Naive B cell (primary cell): ENCODE measurements at regions not wholly inside any gene's neighbourhood (a gene's known extent, or its start where the extent isn't known, plus 50 kb on each side); places are given as distances from the start of the nearest gene placed in this dataset.
A peak's percentile ranks its signal among the peaks of the same experiment; 100 is the strongest.
"Not testable (repeated sequence)": the region's sequence is repeated elsewhere in the genome, so short reads cannot be mapped to it uniquely, and the experiment has no call there.

ENCODE experiments used
- ATAC-seq, 2 donors: fragments of 150-1000 bp; cut with Tn5 transposase; 2 replicates each; pipeline ENCODE4 v1.10.0; 2021; ENCODE audit warnings: low read depth in 2 of 2, mild to moderate bottlenecking in 2 of 2, moderate library complexity in 2 of 2
- DNase-seq: peaks from one replicate; pipeline ENCODE4 v3.0.0; 2022
- H3K27ac Mint-ChIP-seq, 6 donors: one replicate each; pipeline ENCODE4 v1.8.0; 2020 to 2022; ENCODE audit warnings: mild to moderate bottlenecking in 6 of 6, mixed read lengths in 6 of 6, moderate library complexity in 5 of 6, inconsistent platforms in 2 of 6
- H3K27me3 Mint-ChIP-seq, 3 donors: one replicate each; pipeline ENCODE4 v1.8.0; 2021 to 2022; ENCODE audit warnings: mixed read lengths in 3 of 3, mild to moderate bottlenecking in 1 of 3
- H3K36me3 Mint-ChIP-seq, 2 donors: one replicate each; pipeline ENCODE4 v1.8.0; 2020 to 2022; ENCODE audit warnings: mixed read lengths in 2 of 2, inconsistent platforms in 1 of 2, mild to moderate bottlenecking in 1 of 2
- H3K4me1 Mint-ChIP-seq, 3 donors: one replicate each; pipeline ENCODE4 v1.8.0; 2020 to 2022; ENCODE audit warnings: mixed read lengths in 3 of 3, inconsistent platforms in 1 of 3, mild to moderate bottlenecking in 1 of 3, moderate library complexity in 1 of 3
- H3K4me3 Mint-ChIP-seq, 8 donors: one replicate each; pipeline ENCODE4 v1.8.0; 2020 to 2022; ENCODE audit warnings: mild to moderate bottlenecking in 8 of 8, mixed read lengths in 8 of 8, moderate library complexity in 8 of 8, inconsistent platforms in 2 of 8
- H3K9me3 Mint-ChIP-seq, 7 donors: one replicate each; pipeline ENCODE4 v1.8.0; 2020 to 2022; ENCODE audit warnings: mixed read lengths in 7 of 7, mild to moderate bottlenecking in 5 of 7, inconsistent platforms in 2 of 7, moderate library complexity in 1 of 7

DNA sequence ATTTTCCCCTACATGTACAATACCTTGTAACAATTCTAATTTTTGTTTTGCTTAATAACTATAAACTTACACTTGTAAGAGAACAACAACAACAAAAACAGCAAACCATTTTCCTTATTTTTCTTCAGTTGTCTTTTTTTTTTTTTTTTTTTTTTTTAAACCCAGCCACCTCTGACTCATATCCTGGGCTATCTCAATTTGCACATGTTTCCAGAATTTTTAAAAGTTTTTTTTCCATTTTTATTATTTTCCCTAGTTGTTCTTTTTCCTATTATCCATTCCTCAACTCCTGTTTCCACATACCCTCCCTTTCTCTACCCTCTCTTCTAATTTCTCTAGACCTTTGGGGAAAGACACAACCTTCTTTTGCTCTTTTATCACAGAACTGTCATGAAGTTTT lies 112.5 kb downstream of the EFEMP1 start:
- H3K36me3 Mint-ChIP-seq: no peaks in the 10 kb centered on the region
- no peak for ATAC-seq
- peaks cover 0 to 11% (median 0%) of the 10 kb centered on the region in 7 donors for H3K9me3 Mint-ChIP-seq
- H3K4me1 Mint-ChIP-seq: no peaks in the 10 kb centered on the region
- no peak overlapping the region for H3K4me3 Mint-ChIP-seq
- no peak for DNase-seq
- H3K27me3 Mint-ChIP-seq: peaks cover 4 to 15% (median 4%) of the 10 kb centered on the region in 3 donors
- no peak overlapping the region for H3K27ac Mint-ChIP-seq

DNA sequence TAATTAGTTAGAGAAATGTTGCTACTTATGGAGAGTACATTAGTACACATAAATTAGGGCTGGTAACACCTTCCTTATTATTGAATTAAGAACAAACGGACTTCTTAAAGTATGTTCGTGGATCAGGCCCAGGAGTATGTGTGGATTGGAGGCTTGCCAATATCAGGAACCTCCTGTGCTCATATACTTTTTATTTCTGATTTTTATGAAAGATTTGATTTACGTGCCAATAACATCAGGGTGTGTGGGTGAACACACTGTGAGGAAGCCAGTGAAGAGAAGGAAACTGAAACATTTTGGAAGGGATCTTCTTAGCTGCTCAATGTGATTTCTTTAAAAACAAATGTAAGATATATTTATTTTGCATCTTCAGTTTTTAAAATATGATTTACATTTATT lies 113.0 kb downstream of the EFEMP1 start:
- Mint-ChIP-seq H3K4me3 (no peak overlapping the region), H3K27me3 (peaks cover 4 to 15% (median 6%) of the 10 kb centered on the region in 3 donors), H3K9me3 (peaks cover 0 to 11% (median 0%) of the 10 kb centered on the region in 7 donors), H3K4me1 (no peaks in the 10 kb centered on the region), H3K27ac (no peak overlapping the region), H3K36me3 (no peaks in the 10 kb centered on the region)
- no peak for DNase-seq
- no peak for ATAC-seq

DNA sequence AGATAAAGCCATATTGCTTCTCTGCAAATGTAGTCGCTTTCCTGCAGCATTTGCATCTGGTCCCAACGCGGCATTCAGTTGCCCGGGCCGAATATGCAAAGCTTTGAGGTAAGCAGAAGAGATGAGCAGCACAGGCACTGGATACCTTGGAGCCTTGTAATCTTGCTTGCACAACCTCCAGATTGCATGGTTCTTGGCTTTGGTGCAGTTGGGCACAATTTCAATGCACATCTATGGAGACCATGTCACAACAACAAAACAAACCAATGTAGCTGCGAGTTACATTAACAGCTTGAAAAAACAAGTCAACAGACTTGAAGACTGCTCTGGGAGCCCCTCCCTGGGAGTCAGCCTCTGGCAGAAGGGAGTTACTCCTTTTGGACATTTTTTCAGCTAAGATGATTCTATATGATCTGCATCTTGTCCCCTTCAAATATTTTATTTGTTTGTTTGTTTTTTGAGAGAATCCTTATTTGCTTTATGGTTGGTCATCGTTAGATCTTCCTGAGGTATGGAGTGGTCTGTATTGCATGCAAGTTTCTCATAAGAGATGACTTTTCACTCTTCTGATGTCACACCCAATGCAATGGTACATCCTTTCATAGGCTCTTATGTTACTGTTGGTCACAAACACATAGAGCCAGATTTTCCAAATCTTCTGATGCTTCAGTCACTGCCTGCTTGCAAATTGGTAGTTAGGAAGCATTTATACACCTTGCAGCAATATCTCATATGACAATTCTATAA lies 113.5 kb downstream of the EFEMP1 start:
- peaks cover 0 to 8% (median 0%) of the 10 kb centered on the region in 7 donors for H3K9me3 Mint-ChIP-seq
- ATAC-seq: no peak
- H3K4me1 Mint-ChIP-seq: no peaks in the 10 kb centered on the region
- no peak overlapping the region for H3K4me3 Mint-ChIP-seq
- no peak overlapping the region for H3K27ac Mint-ChIP-seq
- H3K27me3 Mint-ChIP-seq: peaks cover 4 to 15% (median 8%) of the 10 kb centered on the region in 3 donors
- no peaks in the 10 kb centered on the region for H3K36me3 Mint-ChIP-seq
- no peak for DNase-seq

DNA sequence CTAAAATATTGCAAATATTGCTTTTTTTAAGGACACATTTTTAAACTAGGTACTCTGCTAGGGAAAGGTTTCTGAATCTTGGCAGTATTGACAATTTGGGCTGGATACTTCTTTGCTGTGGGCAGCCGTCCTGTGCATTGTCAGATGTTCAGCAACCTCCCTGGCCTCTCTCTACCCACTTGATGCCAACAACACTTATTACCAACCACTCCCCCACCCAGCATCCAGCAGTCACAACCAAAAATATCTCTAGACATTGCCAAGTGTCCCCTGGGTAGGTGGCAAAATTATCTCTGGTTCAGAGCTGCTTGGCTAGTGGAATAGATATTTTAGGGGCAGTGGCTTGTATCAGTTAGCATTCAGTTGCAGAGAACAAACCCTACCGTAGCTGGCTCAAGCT lies 114.3 kb upstream of the PNPT1 start:
- peaks cover 0 to 6% (median 0%) of the 10 kb centered on the region in 7 donors for H3K9me3 Mint-ChIP-seq
- H3K4me1 Mint-ChIP-seq: no peaks in the 10 kb centered on the region
- ATAC-seq (no peak), DNase-seq (no peak)
- H3K36me3 Mint-ChIP-seq: no peaks in the 10 kb centered on the region
- H3K4me3 Mint-ChIP-seq: peak overlapping the region in 1 of 8 donors; percentile 22
- H3K27me3 Mint-ChIP-seq: peaks cover 8 to 15% (median 12%) of the 10 kb centered on the region in 3 donors
- no peak overlapping the region for H3K27ac Mint-ChIP-seq

DNA sequence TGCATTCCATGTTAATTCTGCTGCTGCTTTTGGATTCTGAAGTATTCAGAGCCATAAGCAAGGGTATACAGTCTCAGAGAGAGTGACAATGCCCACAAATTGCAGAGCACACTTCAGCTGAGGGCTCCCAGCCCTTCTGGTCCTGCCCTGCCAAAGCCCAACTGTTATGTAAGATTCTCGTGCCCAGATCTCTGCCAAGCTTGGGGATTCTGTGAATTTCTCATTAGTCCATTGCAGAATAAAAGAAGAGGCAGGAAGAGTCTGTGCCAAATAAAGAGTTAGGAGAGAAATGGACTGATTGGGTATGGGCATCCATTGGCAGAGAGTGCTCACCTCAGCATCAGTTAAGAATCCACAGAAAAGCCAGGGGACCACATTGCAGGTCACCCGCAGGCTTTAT lies 112.0 kb upstream of the PNPT1 start:
- Mint-ChIP-seq H3K4me3 (no peak overlapping the region), H3K9me3 (no peaks in the 10 kb centered on the region), H3K36me3 (no peaks in the 10 kb centered on the region), H3K27ac (no peak overlapping the region), H3K27me3 (peaks cover 0 to 12% (median 8%) of the 10 kb centered on the region in 3 donors), H3K4me1 (no peaks in the 10 kb centered on the region)
- ATAC-seq: no peak
- DNase-seq: no peak

DNA sequence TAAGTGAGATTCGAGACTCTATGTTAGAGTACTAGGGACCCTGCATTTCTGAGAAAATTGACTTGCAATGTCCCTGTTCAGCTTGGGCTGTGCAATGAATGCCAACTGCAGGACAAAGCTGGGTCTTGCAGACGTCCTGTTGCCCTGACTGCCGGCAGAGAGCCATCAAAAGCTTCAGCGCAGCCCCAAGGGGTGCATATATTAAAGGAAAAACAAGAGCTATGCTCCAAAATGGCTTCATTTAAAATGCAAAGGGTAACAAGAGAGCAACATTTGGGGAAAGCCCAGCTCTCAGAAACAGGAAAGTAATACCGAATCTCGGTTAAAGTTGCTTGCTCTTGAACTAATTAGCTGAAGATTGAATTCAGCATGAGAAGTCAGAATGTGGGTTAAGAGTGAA lies 110.9 kb upstream of the PNPT1 start:
- Mint-ChIP-seq H3K4me3 (no peak overlapping the region), H3K36me3 (no peaks in the 10 kb centered on the region), H3K9me3 (no peaks in the 10 kb centered on the region), H3K4me1 (no peaks in the 10 kb centered on the region), H3K27me3 (peaks cover 0 to 8% (median 8%) of the 10 kb centered on the region in 3 donors), H3K27ac (no peak overlapping the region)
- ATAC-seq (no peak), DNase-seq (no peak)

DNA sequence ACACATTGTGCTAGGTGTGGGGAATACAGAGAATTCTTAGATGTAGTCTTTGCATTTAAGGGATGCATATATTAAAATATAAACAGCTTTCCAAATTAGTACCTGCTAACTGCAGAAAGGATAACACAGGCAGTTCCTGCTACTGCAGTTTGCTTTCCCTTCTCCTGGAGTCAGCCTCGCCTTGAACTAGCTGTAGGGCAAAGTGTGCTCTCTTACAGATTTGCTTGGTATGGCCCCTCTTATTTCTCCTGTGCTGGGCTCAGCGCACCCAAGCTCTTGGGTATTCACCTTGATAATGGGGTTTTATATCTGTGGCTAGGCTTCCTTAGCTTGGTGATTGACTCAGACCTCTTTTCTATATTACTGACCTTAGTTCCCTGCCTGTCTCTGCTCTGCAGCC lies 108.4 kb upstream of the PNPT1 start:
- H3K9me3 Mint-ChIP-seq: peaks cover 0 to 7% (median 3%) of the 10 kb centered on the region in 7 donors
- DNase-seq: no peak
- no peak for ATAC-seq
- peaks cover 0 to 8% (median 4%) of the 10 kb centered on the region in 3 donors for H3K27me3 Mint-ChIP-seq
- H3K4me3 Mint-ChIP-seq: no peak overlapping the region
- H3K4me1 Mint-ChIP-seq: no peaks in the 10 kb centered on the region
- H3K36me3 Mint-ChIP-seq: no peaks in the 10 kb centered on the region
- H3K27ac Mint-ChIP-seq: no peak overlapping the region

DNA sequence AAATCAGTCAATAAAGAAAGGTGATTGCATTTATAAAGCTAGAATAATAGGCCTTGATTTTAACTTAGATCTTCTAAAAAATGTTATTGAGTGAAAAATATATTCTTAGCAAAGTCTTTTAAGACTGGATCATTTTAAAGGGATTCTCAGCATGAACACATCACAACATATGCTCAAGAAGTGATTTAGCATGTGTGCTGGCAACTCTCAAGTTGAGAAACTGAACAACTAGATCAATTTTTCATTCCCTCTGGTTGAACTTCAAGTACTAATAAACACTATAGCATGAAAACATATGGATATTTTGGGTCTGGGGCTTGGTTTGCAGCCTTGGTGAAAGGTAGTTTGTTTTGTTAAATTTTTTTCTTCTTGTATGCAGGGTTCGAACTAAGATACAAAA lies 107.8 kb upstream of the PNPT1 start:
- H3K9me3 Mint-ChIP-seq: peaks cover 0 to 12% (median 3%) of the 10 kb centered on the region in 7 donors
- no peak for DNase-seq
- ATAC-seq: no peak
- no peak overlapping the region for H3K27ac Mint-ChIP-seq
- no peak overlapping the region for H3K4me3 Mint-ChIP-seq
- H3K4me1 Mint-ChIP-seq: no peaks in the 10 kb centered on the region
- H3K36me3 Mint-ChIP-seq: no peaks in the 10 kb centered on the region
- H3K27me3 Mint-ChIP-seq: peaks cover 0 to 8% (median 4%) of the 10 kb centered on the region in 3 donors

DNA sequence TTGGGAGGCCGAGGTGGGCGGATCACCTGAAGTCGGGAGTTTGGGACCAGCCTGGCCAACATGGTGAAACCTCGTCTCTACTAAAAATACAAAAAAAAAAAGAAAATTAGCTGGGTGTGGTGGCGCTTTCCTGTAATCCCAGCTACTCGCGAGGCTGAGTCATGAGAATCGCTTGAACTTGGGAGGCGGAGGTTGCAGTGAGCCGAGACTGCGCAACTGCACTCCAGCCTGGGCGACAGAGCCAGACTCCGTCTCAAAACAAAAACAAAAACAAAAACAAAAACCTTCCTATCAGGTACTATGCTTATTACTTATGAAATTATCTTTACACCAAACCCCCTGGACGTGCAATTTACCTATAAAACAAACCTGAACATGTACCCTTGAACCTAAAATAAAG lies 106.0 kb upstream of the PNPT1 start:
- H3K36me3 Mint-ChIP-seq, H3K4me1 Mint-ChIP-seq, H3K27ac Mint-ChIP-seq, H3K4me3 Mint-ChIP-seq, ATAC-seq, H3K27me3 Mint-ChIP-seq, DNase-seq: not testable (repeated sequence)
- H3K9me3 Mint-ChIP-seq: peaks cover 0 to 12% (median 3%) of the 10 kb centered on the region in 7 donors

DNA sequence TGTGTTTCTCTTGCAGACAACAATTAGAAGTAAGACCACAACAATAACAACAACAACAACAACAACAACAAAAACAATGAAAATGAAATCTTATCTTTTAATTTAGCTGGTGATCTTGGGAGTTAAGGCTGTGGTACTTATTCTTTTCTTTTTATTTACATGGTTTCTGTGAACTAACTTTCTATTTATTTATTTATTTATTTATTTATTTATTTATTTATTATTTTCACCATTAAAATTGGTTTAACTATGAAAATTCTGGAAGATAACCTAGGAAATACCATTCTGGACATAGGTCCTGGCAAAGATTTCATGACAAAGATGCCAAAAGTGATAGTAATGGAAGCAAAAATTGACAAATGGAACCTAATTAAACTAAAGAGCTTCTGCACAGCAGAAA lies 102.5 kb upstream of the PNPT1 start:
- Mint-ChIP-seq H3K36me3 (peaks cover 0 to 6% of the 10 kb centered on the region in 2 donors), H3K27ac (no peak overlapping the region), H3K27me3 (peaks cover 0 to 7% (median 5%) of the 10 kb centered on the region in 3 donors), H3K9me3 (peaks cover 0 to 18% (median 5%) of the 10 kb centered on the region in 7 donors), H3K4me3 (no peak overlapping the region), H3K4me1 (no peaks in the 10 kb centered on the region)
- DNase-seq (no peak), ATAC-seq (no peak)

DNA sequence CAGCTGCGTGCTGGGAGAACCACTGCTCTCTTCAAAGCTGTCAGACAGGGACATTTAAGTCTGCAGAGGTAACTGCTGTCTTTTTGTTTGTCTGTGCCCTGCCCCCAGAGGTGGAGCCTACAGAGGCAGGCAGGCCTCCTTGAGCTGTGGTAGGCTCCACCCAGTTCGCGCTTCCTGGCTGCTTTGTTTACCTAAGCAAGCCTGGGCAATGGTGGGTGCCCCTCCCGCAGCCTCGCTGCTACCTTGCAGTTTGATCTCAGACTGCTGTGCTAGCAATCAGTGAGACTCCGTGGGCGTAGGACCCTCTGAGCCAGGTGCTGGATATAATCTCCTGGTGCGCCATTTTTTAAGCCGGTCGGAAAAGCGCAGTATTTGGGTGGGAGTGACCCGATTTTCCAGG lies 100.0 kb upstream of the PNPT1 start:
- peaks cover 1 to 18% (median 6%) of the 10 kb centered on the region in 7 donors for H3K9me3 Mint-ChIP-seq
- H3K27ac Mint-ChIP-seq, ATAC-seq, DNase-seq, H3K27me3 Mint-ChIP-seq, H3K4me1 Mint-ChIP-seq, H3K36me3 Mint-ChIP-seq, H3K4me3 Mint-ChIP-seq: not testable (repeated sequence)

DNA sequence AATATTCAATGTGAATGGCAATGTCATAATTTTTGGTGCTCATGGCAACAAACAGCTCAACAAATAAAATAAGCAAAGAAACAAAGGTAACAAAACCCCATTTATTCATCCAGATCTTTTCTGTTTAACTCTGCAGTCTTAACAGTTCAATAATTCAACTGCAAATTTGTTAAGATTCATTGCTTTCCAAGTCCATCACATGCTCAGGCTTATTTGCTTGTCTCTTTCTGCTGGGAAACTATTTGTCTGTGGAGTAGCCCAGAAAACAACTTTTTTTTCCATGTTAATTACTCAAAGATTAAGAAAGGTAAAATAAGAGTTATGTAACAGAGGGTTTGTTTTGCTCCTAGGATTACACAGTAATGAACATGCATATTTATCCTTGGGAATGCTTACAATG lies 92.6 kb upstream of the PNPT1 start:
- no peaks in the 10 kb centered on the region for H3K27me3 Mint-ChIP-seq
- H3K36me3 Mint-ChIP-seq: no peaks in the 10 kb centered on the region
- no peak overlapping the region for H3K4me3 Mint-ChIP-seq
- no peak for DNase-seq
- no peak for ATAC-seq
- H3K27ac Mint-ChIP-seq: no peak overlapping the region
- H3K9me3 Mint-ChIP-seq: peaks cover 0 to 5% (median 1%) of the 10 kb centered on the region in 7 donors
- H3K4me1 Mint-ChIP-seq: no peaks in the 10 kb centered on the region

DNA sequence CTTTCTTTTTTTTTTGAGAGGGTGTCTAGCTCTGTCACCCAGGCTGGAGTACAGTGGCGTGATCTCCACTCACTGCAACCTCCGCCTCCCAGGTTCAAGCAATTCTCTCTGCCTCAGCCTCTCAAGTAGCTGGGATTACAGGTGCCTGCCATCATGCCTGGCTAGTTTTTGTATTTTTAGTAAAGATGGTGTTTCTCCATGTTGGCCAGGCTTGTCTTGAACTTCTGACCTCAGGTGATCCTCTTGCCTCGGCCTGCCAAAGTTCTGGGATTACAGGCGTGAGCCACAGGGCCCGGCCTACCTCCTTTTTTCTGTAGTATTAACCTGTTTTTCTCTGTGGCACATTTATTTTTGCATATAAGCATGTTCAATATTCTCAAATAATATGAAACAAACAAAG lies 90.1 kb upstream of the PNPT1 start:
- not testable (repeated sequence) for DNase-seq, ATAC-seq, H3K27ac Mint-ChIP-seq, H3K27me3 Mint-ChIP-seq, H3K36me3 Mint-ChIP-seq, H3K4me1 Mint-ChIP-seq, H3K4me3 Mint-ChIP-seq, H3K9me3 Mint-ChIP-seq

DNA sequence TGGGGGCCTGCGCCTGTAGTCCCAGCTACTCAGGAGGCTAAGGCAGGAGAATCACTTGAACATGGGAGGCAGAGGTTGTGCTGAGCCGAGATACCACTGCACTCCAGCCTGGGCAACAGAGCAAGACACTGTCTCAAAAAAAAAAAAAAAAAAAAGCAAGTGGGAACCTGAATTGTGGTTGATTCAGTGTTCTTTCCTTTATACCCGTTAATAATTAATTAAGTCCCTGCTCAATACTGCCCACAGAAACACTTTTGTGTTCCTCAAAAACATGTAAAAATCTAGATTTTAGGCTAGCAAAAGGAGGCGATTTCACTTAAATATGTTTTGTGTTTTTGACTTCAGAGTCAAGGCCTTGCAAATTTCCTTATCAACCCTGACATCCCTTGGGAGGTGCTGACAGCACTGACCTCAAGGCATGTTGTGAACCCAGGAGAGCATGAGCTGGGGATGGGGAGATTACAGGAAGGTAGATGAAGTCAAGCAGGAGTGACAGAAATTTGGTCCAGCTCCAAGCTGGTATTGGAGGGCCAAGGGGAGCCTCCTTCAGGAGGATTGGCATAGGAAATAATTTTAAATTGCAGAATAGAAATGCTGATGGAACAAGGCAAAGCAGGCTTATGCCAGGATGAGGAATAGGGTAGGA lies 89.0 kb upstream of the PNPT1 start:
- Mint-ChIP-seq H3K36me3 (no peaks in the 10 kb centered on the region), H3K27me3 (peaks cover 0 to 9% (median 6%) of the 10 kb centered on the region in 3 donors), H3K4me1 (no peaks in the 10 kb centered on the region), H3K9me3 (peaks cover 0 to 5% (median 0%) of the 10 kb centered on the region in 7 donors), H3K4me3 (no peak overlapping the region), H3K27ac (no peak overlapping the region)
- ATAC-seq: no peak
- no peak for DNase-seq
